Omental fat pad (tissue), 3 donors: ENCODE measurements at regions not wholly inside any gene's neighbourhood (a gene's known extent, or its start where the extent isn't known, plus 50 kb on each side); places are given as distances from the start of the nearest gene placed in this dataset.

Experiments
- ATAC-seq: fragments of 150-250 bp; one replicate; pipeline ENCODE4 v1.9.1; 2016; ENCODE audit warnings: mild to moderate bottlenecking, moderate library complexity; ENCODE audit not compliant: low FRiP score
- DNase-seq: peaks from one replicate; pipeline ENCODE4 v3.0.0-alpha.2; 2019; ENCODE audit warnings: low spot score
- CTCF ChIP-seq, 3 donors: fragments of 450-650 bp; IDR thresholded peaks; one replicate each; pipeline ENCODE4 v1.5.1; 2016 to 2017; ENCODE audit warnings: antibody characterized with exemption in 3 of 3, mild to moderate bottlenecking in 3 of 3, moderate library complexity in 2 of 3

- TF ChIP-seq CTCF (IDR thresholded peaks at IDR 0.05) = no peak
- ATAC-seq = no peak
Observed at GRCh38 chr3:22098021-22098420, 347.0 kb upstream of the ZNF385D start.

DNA sequence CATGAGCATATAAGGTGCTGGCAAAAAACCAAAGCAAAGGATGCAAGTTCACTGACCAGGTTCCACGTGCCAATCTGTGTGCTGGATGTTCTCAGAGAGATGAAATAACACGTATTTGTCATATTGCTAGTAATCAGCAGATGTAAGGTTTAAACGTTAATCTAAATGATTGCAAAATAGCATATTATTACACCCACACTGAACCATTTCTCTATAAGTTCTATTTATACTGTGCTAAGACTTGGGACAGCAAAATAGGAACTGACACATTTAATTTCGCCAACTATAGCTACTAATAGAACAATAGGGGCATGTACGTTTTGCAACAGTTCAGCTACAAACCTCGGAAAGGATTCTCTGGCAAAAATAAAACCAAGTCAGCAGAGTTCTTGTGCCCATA, 350.3 kb upstream of the ZNF385D start:
- DNase-seq (no peak), ATAC-seq (no peak)
- TF ChIP-seq CTCF (IDR thresholded peaks at IDR 0.05) = no peak

More at GRCh38 chr3:22098021-22098420, 347.0 kb upstream of the ZNF385D start:
- no peak for DNase-seq

DNA sequence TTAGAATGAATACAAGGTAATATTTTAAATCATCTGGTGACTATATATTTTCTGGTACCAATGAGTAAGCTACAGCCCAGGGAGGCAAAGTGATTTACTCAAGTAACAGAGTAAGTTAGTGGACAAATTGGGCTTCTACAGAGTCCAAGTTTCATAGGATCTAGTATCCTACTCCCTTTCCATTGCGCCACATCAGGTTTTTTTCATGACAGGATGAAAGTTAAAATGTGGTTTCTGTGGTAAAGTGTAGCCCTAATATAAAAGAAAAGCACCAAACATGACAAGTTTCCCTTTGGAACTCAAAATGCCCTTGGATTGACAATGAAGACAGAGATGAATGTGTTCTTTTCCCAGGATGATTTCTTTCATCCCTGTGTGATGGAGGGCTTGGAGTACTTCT, 350.8 kb upstream of the ZNF385D start:
- ATAC-seq = no peak
- DNase-seq = no peak
- TF ChIP-seq CTCF (IDR thresholded peaks at IDR 0.05) = no peak

- ATAC-seq (no peak), DNase-seq (no peak)
- TF ChIP-seq CTCF (IDR thresholded peaks at IDR 0.05) = no peak
Observed at GRCh38 chr3:22103423-22103822, 352.4 kb upstream of the ZNF385D start.

- TF ChIP-seq CTCF (IDR thresholded peaks at IDR 0.05) = no peak
- no peak for ATAC-seq
- DNase-seq = no peak
Observed at GRCh38 chr3:22106213-22106896, 355.3 kb upstream of the ZNF385D start.

DNA sequence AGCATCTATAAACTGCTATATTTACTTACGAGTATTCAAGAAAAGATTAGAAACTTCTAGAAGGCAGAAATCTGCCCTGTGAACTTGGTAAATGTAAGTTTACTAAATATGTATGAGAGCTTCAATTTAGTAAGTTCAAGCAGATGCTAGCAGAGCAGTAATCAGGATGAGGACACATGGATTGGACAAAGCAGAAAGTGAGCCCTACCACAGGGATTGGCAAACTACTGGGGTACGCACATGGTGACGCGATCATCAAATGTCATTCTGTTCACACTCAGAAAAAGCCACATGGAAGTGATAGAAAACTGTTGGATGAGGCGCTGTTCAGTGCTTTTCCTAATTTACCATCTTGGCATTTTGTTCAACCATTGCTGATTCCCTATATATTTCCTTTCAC, 360.2 kb upstream of the ZNF385D start:
- TF ChIP-seq CTCF (IDR thresholded peaks at IDR 0.05) = no peak
- ATAC-seq (no peak), DNase-seq (no peak)

DNA sequence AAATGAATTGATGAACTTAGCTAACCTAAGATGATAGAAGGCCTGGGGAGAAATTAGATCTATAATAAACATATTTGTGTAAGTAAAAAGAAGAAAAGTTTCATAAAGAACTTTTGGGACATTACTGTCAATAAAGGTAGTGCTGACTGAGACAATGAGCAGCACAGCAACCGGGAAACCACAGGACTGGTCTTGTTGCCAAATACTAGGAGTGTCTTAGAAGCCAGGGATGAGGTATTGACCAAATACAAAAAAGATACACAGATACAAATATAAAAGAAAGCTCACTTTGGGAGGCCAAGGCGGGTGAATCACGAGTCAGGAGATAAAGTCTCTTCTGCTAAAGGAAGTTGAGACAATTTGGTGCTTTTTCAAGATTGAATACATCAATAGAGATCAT, 362.4 kb upstream of the ZNF385D start:
- ATAC-seq = no peak
- no peak for DNase-seq
- TF ChIP-seq CTCF (IDR thresholded peaks at IDR 0.05) = no peak
